Fibroblast of mammary gland (primary cell): ENCODE measurements at regions not wholly inside any gene's neighbourhood (a gene's known extent, or its start where the extent isn't known, plus 50 kb on each side); places are given as distances from the start of the nearest gene placed in this dataset.

Source experiments
- DNase-seq: peaks from one replicate; pipeline ENCODE4 v3.0.0-alpha.2; 2010; ENCODE audit warnings: low read depth
- H3K4me3 ChIP-seq: 2 replicates; pipeline ENCODE4 v1.5.1; 2011; ENCODE audit warnings: low read depth, mild to moderate bottlenecking, low read length, moderate library complexity; ENCODE audit not compliant: control insufficient read depth
- CTCF ChIP-seq: conservative IDR thresholded peaks from 2 replicates; pipeline ENCODE4 v1.5.1; 2011; ENCODE audit warnings: low read depth, low read length, inconsistent platforms; ENCODE audit not compliant: control insufficient read depth, insufficient read depth

GRCh38 chr18:1805521-1805920 lies 765.8 kb downstream of the METTL4 start:
- no peak for DNase-seq
- TF ChIP-seq CTCF = no peak
- no peak overlapping the region for H3K4me3 ChIP-seq

- no peak overlapping the region for H3K4me3 ChIP-seq
- TF ChIP-seq CTCF = no peak
- DNase-seq = no peak
These were observed 764.3 kb downstream of the METTL4 start for GRCh38 chr18:1806884-1807615.

- TF ChIP-seq CTCF = no peak
- no peak for DNase-seq
- no peak overlapping the region for H3K4me3 ChIP-seq
These were observed 760.0 kb downstream of the METTL4 start for GRCh38 chr18:1811282-1811681.

GRCh38 chr18:1825296-1825695 lies 746.0 kb downstream of the METTL4 start:
- no peak for DNase-seq
- no peak overlapping the region for H3K4me3 ChIP-seq
- TF ChIP-seq CTCF = no peak

GRCh38 chr18:1840878-1841277 lies 730.4 kb downstream of the METTL4 start:
- TF ChIP-seq CTCF = no peak
- no peak for DNase-seq
- H3K4me3 ChIP-seq = no peak overlapping the region

GRCh38 chr18:1846640-1847039 lies 724.7 kb downstream of the METTL4 start:
- no peak for DNase-seq
- no peak for TF ChIP-seq CTCF
- no peak overlapping the region for H3K4me3 ChIP-seq

- DNase-seq = no peak
- H3K4me3 ChIP-seq = no peak overlapping the region
- no peak for TF ChIP-seq CTCF
These were observed 722.6 kb downstream of the METTL4 start for GRCh38 chr18:1848716-1849115.
